GM23248 (cell line): ENCODE measurements at regions not wholly inside any gene's neighbourhood (a gene's known extent, or its start where the extent isn't known, plus 50 kb on each side); places are given as distances from the start of the nearest gene placed in this dataset.

ENCODE experiments used
- EZH2 ChIP-seq: fragments of 200-600 bp; sonication (generic); IDR thresholded peaks from 2 replicates; pipeline ENCODE4 v1.6.1; 2018; ENCODE audit warnings: antibody characterized with exemption, mild to moderate bottlenecking; ENCODE audit not compliant: insufficient read depth, poor library complexity, severe bottlenecking
- EZH2phosphoT487 ChIP-seq: fragments of 200-600 bp; sonication (generic); IDR thresholded peaks from 2 replicates; pipeline ENCODE4 v1.6.1; 2018; ENCODE audit warnings: antibody characterized with exemption, moderate library complexity, mild to moderate bottlenecking, low read depth; ENCODE audit not compliant: insufficient read depth

- no peak for TF ChIP-seq EZH2
- no peak for TF ChIP-seq EZH2phosphoT487
Observed at GRCh38 chr3:27827041-27827440, 104.9 kb upstream of the EOMES start.
